ENCODE measurements at regions not wholly inside any gene's neighbourhood (a gene's known extent, or its start where the extent isn't known, plus 50 kb on each side); places are given as distances from the start of the nearest gene placed in this dataset.

- Histone ChIP-seq H3K4me1 (ENCODE audit: insufficient read depth, low read length) (peaks cover 47% of the 10 kb centered on the region), H3K4me2 (ENCODE audit: low read depth, low read length) (peak overlapping the region; percentile 76), H4K20me1 (ENCODE audit: insufficient read depth, low read length) (no peaks in the 10 kb centered on the region), H3K27me3 (ENCODE audit: control insufficient read depth in 1 of 2, insufficient read depth in 2 of 2, low read length in 2 of 2) (no peaks in the 10 kb centered on the region), H3K9me3 (ENCODE audit: low read length) (no peaks in the 10 kb centered on the region), H3K27ac (ENCODE audit: extremely low read length, insufficient read depth, low read length) (peak overlapping the region; percentile 91), H3K79me2 (ENCODE audit: insufficient read depth, low read length) (peaks cover 12% of the 10 kb centered on the region), H3K4me3 (replicated peaks in 1 of 3; ENCODE audit: insufficient read depth in 1 of 3, low read depth in 2 of 3, low read length in 3 of 3) (peak overlapping the region; percentile 52 to 65 (median 58)), H2AFZ (ENCODE audit: low read length) (peak overlapping the region; percentile 20), H3K9ac (ENCODE audit: insufficient read depth, low read depth, low read length) (peak overlapping the region; percentile 89), H3K36me3 (replicated peaks in 1 of 2; ENCODE audit: control insufficient read depth in 1 of 2, insufficient read depth in 2 of 2, low read length in 2 of 2) (no peaks in the 10 kb centered on the region)
- POLR2A ChIA-PET: interaction anchor here (0.6 to 2.6 kb wide), 21 partner anchors 13 to 762 kb away, joined by 3 to 13 read pairs (median 3); partner anchors contain the start of gene PLPP3
- CTCF ChIA-PET (ENCODE audit: low intra/inter-chr PET ratio, low total read pairs): no interaction called here
- FAIRE-seq (no peak), ATAC-seq (peak; percentile 22), DNase-seq (ENCODE audit: low spot score) (peak; percentile 39)
- 55% methylated on average over 5 of the region's 7 CpGs for WGBS (ENCODE audit: low lambda C conversion rate)
- intact Hi-C loops (cut with micrococcal nuclease; ENCODE audit: unreplicated experiment): loop anchor here (1.0 to 2.0 kb wide), 4 partner anchors 141 to 388 kb away; partner anchors contain the start of gene PLPP3
- TF ChIP-seq ZSCAN5A (CRISPR knock-in tag; IDR thresholded peaks at IDR 0.05; ENCODE audit: borderline replicate concordance) (0 out of 2 replicates have a peak, but pooled peaks have one; percentile 0), UBTF (CRISPR knock-in tag; IDR thresholded peaks at IDR 0.05) (no peak), POLR2G (IDR thresholded peaks at IDR 0.05; ENCODE audit: low read depth, low read length) (0 out of 2 replicates have a peak, but pooled peaks have one; percentile 0), CCDC6 (CRISPR knock-in tag; IDR thresholded peaks at IDR 0.05) (no peak), POLR2AphosphoS2 (IDR thresholded peaks at IDR 0.05; ENCODE audit: low read depth, low read length) (0 out of 2 replicates have a peak, but pooled peaks have one; percentile 53)
- in situ Hi-C loops (cut with HindIII; ENCODE audit: extremely low pct_ligation_motif_present, low pct_unique_long_range_greater_than_20kb): loop anchor here (5.0 to 10.0 kb wide), 2 partner anchors 314 to 391 kb away; no protein-coding TSS in a partner anchor
- BruUV-seq (replicated peaks): TSS peak; percentile 51
Measured at GRCh38 chr1:56190806-56191365, 388.5 kb downstream of the PLPP3 start.
